MM.1S (cell line): ENCODE measurements at regions not wholly inside any gene's neighbourhood (a gene's known extent, or its start where the extent isn't known, plus 50 kb on each side); places are given as distances from the start of the nearest gene placed in this dataset.

Experiments
- EZH2phosphoT487 ChIP-seq: fragments of 300-600 bp; sonication (generic); IDR thresholded peaks from 2 replicates; pipeline ENCODE4 v1.6.1; 2018; ENCODE audit warnings: antibody characterized with exemption, low read length
- TF ChIP-seq, protein P1 (sequence below): fragments of 300-600 bp; sonication (generic); IDR thresholded peaks from 2 replicates; pipeline ENCODE4 v1.5.1; 2016; ENCODE audit warnings: antibody characterized with exemption, low read length, mixed read lengths

DNA sequence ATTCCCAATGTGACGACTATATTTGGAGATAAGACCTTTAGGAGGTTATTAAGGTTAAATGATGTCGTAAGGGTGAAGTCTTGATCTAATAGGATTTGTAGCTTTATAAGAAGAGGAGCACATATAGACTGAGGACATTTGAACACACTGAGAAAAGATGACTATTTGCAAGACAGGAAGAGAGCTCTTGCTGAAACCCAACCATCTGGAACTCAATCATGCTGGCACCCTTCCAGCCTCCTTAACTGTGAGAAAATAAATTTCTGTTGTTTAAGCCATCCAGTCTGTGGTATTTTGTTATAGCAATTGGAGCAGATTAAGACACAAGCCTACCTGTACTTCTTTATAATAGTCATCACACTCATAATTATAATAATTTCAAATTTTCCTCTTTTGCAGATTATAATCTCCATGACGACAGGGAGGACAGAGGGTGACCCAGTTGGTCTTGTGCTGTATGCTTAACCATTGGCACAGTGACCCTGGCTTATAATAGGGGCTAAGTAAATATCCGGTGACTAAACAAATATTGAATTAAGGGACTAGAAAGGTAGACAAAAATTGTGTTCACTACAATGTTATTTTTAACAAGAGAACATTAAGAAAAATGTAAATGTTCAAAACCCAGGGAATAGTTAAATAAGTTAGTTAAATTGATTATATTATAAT is 206.4 kb upstream of the HDDC2 start:
- TF ChIP-seq, protein P1, sequence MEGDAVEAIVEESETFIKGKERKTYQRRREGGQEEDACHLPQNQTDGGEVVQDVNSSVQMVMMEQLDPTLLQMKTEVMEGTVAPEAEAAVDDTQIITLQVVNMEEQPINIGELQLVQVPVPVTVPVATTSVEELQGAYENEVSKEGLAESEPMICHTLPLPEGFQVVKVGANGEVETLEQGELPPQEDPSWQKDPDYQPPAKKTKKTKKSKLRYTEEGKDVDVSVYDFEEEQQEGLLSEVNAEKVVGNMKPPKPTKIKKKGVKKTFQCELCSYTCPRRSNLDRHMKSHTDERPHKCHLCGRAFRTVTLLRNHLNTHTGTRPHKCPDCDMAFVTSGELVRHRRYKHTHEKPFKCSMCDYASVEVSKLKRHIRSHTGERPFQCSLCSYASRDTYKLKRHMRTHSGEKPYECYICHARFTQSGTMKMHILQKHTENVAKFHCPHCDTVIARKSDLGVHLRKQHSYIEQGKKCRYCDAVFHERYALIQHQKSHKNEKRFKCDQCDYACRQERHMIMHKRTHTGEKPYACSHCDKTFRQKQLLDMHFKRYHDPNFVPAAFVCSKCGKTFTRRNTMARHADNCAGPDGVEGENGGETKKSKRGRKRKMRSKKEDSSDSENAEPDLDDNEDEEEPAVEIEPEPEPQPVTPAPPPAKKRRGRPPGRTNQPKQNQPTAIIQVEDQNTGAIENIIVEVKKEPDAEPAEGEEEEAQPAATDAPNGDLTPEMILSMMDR = no peak
- no peak for TF ChIP-seq EZH2phosphoT487
